ENCODE measurements at regions not wholly inside any gene's neighbourhood (a gene's known extent, or its start where the extent isn't known, plus 50 kb on each side); places are given as distances from the start of the nearest gene placed in this dataset.

DNA sequence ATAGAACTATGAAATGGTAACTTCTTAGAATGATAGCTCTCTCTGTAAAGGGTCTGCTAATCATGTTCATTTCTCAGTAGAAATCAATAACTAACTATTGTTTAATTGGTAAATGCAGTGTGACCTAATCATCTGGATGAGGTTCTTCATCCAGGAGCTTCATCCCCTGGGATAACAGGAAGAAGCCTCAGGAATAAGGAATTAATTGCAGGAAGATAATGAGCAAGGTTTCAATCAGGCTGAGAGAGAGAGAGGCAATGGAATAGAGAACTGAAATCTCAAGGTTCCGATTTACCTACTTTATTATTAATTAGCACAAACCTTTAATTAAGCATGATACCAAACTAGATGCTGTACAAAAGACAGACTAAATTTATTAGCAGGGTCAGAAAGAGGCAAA lies 499.7 kb downstream of the MAT2B start:
- TF ChIP-seq, protein P1, sequence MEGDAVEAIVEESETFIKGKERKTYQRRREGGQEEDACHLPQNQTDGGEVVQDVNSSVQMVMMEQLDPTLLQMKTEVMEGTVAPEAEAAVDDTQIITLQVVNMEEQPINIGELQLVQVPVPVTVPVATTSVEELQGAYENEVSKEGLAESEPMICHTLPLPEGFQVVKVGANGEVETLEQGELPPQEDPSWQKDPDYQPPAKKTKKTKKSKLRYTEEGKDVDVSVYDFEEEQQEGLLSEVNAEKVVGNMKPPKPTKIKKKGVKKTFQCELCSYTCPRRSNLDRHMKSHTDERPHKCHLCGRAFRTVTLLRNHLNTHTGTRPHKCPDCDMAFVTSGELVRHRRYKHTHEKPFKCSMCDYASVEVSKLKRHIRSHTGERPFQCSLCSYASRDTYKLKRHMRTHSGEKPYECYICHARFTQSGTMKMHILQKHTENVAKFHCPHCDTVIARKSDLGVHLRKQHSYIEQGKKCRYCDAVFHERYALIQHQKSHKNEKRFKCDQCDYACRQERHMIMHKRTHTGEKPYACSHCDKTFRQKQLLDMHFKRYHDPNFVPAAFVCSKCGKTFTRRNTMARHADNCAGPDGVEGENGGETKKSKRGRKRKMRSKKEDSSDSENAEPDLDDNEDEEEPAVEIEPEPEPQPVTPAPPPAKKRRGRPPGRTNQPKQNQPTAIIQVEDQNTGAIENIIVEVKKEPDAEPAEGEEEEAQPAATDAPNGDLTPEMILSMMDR (IDR thresholded peaks at IDR 0.05 in 8 of 11, conservative IDR thresholded peaks at IDR 0.05 in 3 of 11), result no peak
- TF ChIP-seq POLR2A (IDR thresholded peaks at IDR 0.05), result no peak
